ENCODE measurements at regions not wholly inside any gene's neighbourhood (a gene's known extent, or its start where the extent isn't known, plus 50 kb on each side); places are given as distances from the start of the nearest gene placed in this dataset.

DNA sequence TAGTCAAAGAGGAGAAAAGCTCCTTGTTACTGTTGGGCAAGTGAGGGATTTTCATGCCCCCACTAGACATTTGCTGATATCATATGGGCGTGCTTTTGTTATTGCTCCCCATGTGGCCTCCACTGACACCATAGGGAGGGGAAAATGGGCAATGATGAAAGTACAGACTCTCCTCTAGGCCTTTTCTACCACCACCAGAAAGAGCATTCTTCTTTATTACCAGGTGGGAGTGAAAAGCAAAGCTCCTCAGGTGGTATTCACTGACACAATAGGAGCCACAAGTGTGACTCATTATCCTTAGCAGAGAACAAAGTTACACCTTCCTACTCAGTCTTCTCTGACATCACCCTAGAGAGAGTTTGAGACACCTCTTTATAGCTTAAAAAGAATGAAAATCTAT lies 667.1 kb downstream of the LTN1 start:
- TF ChIP-seq, protein P1, sequence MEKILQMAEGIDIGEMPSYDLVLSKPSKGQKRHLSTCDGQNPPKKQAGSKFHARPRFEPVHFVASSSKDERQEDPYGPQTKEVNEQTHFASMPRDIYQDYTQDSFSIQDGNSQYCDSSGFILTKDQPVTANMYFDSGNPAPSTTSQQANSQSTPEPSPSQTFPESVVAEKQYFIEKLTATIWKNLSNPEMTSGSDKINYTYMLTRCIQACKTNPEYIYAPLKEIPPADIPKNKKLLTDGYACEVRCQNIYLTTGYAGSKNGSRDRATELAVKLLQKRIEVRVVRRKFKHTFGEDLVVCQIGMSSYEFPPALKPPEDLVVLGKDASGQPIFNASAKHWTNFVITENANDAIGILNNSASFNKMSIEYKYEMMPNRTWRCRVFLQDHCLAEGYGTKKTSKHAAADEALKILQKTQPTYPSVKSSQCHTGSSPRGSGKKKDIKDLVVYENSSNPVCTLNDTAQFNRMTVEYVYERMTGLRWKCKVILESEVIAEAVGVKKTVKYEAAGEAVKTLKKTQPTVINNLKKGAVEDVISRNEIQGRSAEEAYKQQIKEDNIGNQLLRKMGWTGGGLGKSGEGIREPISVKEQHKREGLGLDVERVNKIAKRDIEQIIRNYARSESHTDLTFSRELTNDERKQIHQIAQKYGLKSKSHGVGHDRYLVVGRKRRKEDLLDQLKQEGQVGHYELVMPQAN (IDR thresholded peaks at IDR 0.05; ENCODE audit: borderline replicate concordance): no peak
- TF ChIP-seq, protein P2, sequence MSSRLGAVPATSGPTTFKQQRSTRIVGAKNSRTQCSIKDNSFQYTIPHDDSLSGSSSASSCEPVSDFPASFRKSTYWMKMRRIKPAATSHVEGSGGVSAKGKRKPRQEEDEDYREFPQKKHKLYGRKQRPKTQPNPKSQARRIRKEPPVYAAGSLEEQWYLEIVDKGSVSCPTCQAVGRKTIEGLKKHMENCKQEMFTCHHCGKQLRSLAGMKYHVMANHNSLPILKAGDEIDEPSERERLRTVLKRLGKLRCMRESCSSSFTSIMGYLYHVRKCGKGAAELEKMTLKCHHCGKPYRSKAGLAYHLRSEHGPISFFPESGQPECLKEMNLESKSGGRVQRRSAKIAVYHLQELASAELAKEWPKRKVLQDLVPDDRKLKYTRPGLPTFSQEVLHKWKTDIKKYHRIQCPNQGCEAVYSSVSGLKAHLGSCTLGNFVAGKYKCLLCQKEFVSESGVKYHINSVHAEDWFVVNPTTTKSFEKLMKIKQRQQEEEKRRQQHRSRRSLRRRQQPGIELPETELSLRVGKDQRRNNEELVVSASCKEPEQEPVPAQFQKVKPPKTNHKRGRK (tag; IDR thresholded peaks at IDR 0.05): no peak
- TF ChIP-seq ZNF232 (CRISPR knock-in tag; IDR thresholded peaks at IDR 0.05) (no peak), MYC (IDR thresholded peaks at IDR 0.05; ENCODE audit: low read depth, low read length) (no peak), MYC (CRISPR knock-in tag; IDR thresholded peaks at IDR 0.05; ENCODE audit: borderline replicate concordance, low read depth) (no peak), CBX5 (IDR thresholded peaks at IDR 0.05; ENCODE audit: borderline replicate concordance, low read depth) (no peak), ZNF3 (CRISPR knock-in tag; IDR thresholded peaks at IDR 0.05) (no peak), EP300 (IDR thresholded peaks at IDR 0.05; ENCODE audit: low read length) (no peak)
- TF ChIP-seq, protein P3, sequence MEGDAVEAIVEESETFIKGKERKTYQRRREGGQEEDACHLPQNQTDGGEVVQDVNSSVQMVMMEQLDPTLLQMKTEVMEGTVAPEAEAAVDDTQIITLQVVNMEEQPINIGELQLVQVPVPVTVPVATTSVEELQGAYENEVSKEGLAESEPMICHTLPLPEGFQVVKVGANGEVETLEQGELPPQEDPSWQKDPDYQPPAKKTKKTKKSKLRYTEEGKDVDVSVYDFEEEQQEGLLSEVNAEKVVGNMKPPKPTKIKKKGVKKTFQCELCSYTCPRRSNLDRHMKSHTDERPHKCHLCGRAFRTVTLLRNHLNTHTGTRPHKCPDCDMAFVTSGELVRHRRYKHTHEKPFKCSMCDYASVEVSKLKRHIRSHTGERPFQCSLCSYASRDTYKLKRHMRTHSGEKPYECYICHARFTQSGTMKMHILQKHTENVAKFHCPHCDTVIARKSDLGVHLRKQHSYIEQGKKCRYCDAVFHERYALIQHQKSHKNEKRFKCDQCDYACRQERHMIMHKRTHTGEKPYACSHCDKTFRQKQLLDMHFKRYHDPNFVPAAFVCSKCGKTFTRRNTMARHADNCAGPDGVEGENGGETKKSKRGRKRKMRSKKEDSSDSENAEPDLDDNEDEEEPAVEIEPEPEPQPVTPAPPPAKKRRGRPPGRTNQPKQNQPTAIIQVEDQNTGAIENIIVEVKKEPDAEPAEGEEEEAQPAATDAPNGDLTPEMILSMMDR (IDR thresholded peaks at IDR 0.05 in 2 of 3, conservative IDR thresholded peaks at IDR 0.05 in 1 of 3; ENCODE audit: insufficient read depth in 2 of 3, low read depth in 1 of 3, low read length in 3 of 3): no peak
